SHP77 (cell line): ENCODE measurements at regions not wholly inside any gene's neighbourhood (a gene's known extent, or its start where the extent isn't known, plus 50 kb on each side); places are given as distances from the start of the nearest gene placed in this dataset.

Experiments
- DNase-seq, 2 experiments: peaks; one replicate each; lab custom pipeline; 2025; lab: John Stamatoyannopoulos, UW

DNA sequence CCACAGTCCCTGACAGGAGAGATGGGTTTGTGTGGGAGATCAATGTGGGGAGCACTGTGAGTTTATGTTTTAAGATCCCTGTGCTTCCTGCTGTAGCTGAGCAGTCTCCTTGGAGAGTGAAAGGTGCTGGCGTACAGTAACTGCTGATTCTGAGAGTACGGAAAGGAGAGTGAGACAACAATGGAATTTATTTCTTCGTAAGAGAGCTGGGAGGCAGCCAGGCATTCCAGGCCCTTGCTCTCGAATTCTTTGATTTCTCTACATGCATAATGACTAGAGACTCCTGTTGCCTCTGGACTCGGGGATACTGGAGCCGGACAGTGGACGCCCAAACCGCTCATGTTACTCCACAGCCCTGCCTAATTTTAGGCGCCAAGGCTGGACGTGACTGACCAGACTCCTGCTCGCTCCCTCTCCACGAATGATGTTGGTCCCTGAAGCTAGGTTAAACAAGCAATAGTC lies 131.0 kb upstream of the PHACTR1 start:
- no peak for DNase-seq

DNA sequence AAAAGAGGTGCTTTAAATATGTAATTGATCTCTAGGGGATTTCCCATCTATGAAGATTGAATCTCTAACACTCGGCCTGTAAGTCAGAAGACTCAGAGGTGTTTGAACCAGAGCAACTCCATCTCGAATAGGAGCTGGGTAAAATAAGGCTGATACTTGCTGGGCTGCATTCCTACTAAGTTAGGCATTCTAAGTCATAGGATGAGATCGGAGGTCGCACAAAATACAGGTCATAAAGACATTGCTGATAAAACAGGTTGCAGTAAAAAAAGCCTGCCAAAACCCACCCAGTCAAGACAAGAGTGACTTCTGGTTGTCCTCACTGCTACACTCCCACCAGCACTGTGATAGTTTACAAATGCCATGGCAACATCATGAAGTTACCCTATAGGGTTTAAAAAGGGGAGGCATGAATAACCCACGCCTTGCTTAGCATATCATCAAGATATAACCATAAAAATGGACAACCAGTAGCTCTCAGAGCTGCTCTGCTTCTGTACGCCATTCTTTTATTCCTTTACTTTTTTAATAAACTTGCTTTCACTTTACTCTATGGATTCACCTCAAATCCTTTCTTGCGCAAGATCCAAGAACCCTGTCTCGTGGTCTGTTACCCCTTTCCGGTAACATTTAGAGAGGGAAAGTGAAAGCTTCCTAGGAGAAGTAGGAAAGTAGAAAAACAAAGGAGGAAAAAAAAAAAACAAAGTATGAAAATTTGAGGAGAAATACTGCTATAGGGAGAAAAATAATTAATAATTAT lies 129.7 kb upstream of the PHACTR1 start:
- no peak for DNase-seq

DNA sequence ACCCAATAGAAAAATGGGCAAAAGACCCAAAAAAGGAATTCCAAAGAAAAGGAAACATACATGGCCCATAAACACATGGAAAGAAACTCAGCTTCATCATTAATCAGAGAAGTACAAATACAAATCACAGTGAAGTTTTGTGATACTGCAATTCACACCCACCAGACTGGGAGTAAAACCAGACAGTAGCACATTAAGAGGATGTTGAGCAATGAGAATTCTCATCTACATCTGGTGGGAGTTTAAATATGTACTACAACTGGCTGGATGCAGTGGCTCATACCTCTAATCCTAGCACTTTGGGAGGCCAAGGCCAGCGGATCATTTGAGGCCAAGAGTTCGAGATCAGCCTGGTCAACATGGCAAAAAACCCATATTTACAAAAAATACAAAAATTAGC lies 125.7 kb upstream of the PHACTR1 start:
- no peak for DNase-seq

DNA sequence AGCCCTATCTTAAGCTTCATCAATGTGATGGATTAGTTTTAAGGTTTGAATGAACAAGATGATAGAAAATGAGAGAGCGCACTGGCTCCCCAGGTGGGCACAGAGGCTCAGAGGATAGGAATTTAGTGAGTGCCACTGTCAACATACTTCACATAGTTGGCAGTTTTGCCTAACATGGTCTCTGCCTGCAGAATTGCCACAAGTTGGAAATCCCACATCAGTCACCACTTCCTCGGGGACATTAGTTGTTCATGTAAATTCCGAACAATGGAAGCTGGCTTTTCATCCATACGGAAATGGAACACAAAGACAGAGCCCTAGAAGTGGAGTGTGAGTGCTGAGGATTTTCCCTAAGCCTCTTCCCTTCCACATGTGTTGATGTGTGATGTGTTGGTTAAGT lies 123.9 kb upstream of the PHACTR1 start:
- no peak for DNase-seq

GRCh38 chr6:12593771-12594529 lies 122.6 kb upstream of the PHACTR1 start:
- no peak for DNase-seq

DNA sequence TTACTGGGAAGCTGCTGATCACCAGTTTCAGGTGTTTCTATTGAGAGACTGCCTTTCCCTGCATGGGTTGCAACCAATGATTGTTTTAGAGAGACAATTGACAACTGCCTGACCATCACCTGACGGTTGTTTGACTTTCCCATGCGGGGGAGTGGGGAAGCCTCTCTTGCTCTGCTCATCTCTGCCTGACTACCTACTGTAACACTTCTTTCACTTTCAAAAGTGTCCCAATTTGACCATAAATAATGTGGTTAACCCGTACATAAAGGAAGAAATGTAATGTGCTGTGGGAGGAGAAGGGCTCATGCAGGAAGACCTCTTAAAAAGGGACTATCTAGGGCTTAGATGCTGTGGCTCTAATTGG lies 122.1 kb upstream of the PHACTR1 start:
- DNase-seq, result no peak

GRCh38 chr6:12595161-12595811 lies 121.3 kb upstream of the PHACTR1 start:
- DNase-seq, result no peak

- no peak for DNase-seq
These were observed 119.8 kb upstream of the PHACTR1 start for GRCh38 chr6:12596731-12597130.

- DNase-seq, result no peak
These were observed 117.6 kb upstream of the PHACTR1 start for GRCh38 chr6:12598919-12599318.

GRCh38 chr6:12601881-12602280 lies 114.7 kb upstream of the PHACTR1 start:
- DNase-seq, result no peak

- DNase-seq, result no peak
These were observed 114.2 kb upstream of the PHACTR1 start for GRCh38 chr6:12602342-12602741.

- no peak for DNase-seq
These were observed 113.5 kb upstream of the PHACTR1 start for GRCh38 chr6:12602951-12603672.

DNA sequence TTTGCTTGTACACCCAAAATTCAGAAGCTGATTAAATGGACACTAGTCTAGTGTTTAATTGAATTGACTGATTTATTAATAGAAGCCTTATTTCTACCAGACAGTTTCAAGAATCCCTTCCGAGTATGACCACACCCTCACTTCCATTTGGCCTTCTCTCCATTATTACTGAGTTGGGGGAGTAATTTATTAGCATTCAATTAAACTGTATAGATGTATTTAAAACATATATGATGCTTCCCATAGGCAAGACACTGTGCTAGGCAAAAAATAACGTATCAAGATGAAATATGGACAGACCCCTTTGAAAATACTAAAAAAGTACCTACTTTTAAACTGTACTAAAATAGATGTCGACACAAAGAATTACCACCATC lies 112.9 kb upstream of the PHACTR1 start:
- DNase-seq, result no peak

DNA sequence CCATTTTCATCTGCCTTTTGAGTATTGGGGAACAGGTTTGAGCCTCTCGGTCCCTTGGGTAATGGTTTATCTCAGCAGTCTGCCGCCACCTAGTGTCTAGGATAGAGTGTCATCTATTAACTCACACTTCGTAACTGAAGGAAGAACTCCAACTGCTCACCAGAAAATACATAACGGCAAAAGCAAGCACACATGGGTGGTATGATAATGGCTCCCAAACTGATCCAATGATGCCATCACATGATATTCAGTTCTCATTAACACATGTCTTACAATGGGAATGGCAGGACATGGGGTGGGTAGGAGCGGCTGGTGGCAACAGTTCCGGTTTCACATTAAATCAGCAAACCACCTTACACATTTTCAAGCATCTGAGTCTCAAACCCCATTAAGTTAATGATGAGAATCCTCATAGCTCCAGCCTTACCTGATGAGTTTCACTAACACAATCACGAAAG lies 110.7 kb upstream of the PHACTR1 start:
- DNase-seq, result peak; percentile 55 to 56

GRCh38 chr6:12606616-12607015 lies 110.0 kb upstream of the PHACTR1 start:
- DNase-seq, result no peak

DNA sequence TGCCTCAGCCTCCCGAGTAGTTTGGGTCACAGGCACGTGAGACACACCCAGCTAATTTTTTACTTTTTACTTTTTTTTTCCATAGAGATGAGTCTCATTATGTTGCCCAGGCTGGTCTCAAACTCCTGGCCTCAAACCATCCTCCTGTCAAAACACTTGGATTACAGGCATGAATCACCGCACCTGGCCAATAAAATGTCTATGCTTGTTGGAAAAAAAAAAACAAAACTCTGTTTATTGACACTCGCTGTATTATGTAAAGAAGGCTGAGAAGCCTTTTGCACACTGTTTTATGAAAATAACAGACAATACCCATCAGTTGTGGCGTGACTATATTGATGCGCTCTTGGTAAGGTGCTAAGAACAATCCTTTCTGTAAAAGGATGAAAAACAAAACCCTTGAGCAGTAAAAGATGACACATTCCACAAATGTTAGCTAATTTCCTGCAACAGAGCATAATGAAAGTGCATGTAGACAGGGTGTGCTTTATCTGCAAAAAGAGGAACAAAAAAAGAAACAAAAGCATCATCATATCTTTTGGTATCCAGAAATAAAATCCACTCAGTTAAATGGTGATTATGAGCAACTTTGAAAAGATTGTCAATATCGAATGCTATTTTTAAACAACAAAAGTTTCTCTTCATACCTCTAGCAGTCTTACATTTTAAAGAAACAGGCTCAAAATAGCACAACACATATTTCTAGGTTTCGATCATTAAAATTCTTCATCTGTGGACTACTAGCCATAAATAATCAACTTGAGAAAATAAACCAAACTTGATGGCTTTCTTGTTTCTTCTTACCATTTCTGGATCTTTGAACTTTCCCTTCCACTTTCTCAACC lies 108.3 kb upstream of the PHACTR1 start:
- no peak for DNase-seq

GRCh38 chr6:12608874-12609273 lies 107.7 kb upstream of the PHACTR1 start:
- no peak for DNase-seq

- DNase-seq, result no peak
These were observed 106.8 kb upstream of the PHACTR1 start for GRCh38 chr6:12609751-12610150.

DNA sequence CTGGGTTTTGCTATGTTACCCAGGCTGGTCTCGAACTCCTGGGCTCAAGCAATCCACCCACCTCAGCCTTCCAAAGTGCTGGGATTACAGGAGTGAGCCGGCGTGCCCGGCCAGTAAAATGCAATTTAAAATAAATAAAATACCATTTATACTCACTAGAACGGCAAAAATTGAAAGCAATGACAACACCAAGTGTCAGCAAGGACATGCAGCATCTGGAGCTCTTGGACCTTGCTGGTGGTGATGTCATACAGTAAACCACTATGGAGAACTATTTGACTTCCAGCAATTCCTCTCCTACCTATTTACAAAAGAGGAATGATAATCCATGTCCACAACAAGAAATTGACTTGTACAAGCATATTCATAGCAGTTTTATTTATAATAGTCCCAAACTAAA lies 105.7 kb upstream of the PHACTR1 start:
- DNase-seq, result no peak

GRCh38 chr6:12613811-12614210 lies 102.8 kb upstream of the PHACTR1 start:
- DNase-seq, result no peak

DNA sequence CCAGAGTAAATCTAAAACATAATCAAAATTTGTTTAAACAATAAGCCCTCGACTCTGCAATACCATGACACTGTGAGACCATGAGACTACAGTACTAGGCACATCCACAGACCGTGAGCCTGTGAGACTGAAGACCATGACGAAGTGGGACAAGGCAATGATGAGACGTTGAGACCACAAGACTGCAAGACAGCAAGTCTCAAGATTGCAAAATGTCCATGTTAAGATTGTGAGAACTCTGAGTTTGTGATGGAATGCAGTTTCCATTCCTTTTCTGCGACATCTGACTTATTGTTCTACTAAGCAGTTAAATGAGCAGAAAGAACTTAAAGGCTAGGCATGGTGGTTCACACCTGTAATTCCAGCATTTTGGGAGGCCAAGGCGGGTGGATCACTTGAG lies 102.1 kb upstream of the PHACTR1 start:
- no peak for DNase-seq
